IMR-90 (cell line): ENCODE measurements at regions not wholly inside any gene's neighbourhood (a gene's known extent, or its start where the extent isn't known, plus 50 kb on each side); places are given as distances from the start of the nearest gene placed in this dataset.

Experiments
- ATAC-seq: fragments of 200-7000 bp; cut with Tn5 transposase; 2 replicates; pipeline ENCODE4 v1.9.1; 2020; ENCODE audit warnings: low read depth, mild to moderate bottlenecking, moderate library complexity
- BruUV-seq: library from RNA; stranded (reverse); fragments of 400-500 nt; replicated peaks from 2 replicates; lab custom pipeline; 2021; lab: Mats Ljungman, UMichigan
- CTCF ChIA-PET: fragments of 300-600 bp; formaldehyde crosslinking; extraction: SDS; loops from one replicate; lab custom pipeline; 2021; ENCODE audit warnings: antibody characterized with exemption; lab: Yijun Ruan, JAX
- POLR2A ChIA-PET: fragments of 300-600 bp; sonication (Branson Sonifier 250); formaldehyde crosslinking; loops from one replicate; lab custom pipeline; 2022; ENCODE audit warnings: antibody characterized with exemption; ENCODE audit not compliant: unreplicated experiment; lab: Charles Lee
- DNase-seq: peaks from one replicate; pipeline ENCODE4 v3.0.0; 2013
- H2AFZ ChIP-seq: replicated peaks from 2 replicates; pipeline ENCODE3; 2013; ENCODE audit warnings: low read length, mild to moderate bottlenecking; ENCODE audit not compliant: poor library complexity
- H2AK5ac ChIP-seq: 2 replicates; pipeline ENCODE4 v1.6.1; 2013; ENCODE audit warnings: low read depth, low read length, inconsistent platforms
- H2AK9ac ChIP-seq: replicated peaks from 2 replicates; pipeline ENCODE3; 2013; ENCODE audit warnings: mild to moderate bottlenecking, low read depth, low read length, moderate library complexity; ENCODE audit not compliant: poor library complexity
- H2BK120ac ChIP-seq: 2 replicates; pipeline ENCODE4 v1.6.1; 2013; ENCODE audit warnings: low read depth, low read length, inconsistent platforms
- H2BK15ac ChIP-seq: 3 replicates; pipeline ENCODE4 v1.6.1; 2013; ENCODE audit warnings: low read depth, low read length, inconsistent platforms
- H2BK20ac ChIP-seq: 2 replicates; pipeline ENCODE4 v1.6.1; 2013; ENCODE audit warnings: low read depth, mild to moderate bottlenecking, inconsistent platforms, low read length, moderate library complexity
- H2BK5ac ChIP-seq: 2 replicates; pipeline ENCODE4 v1.6.1; 2013; ENCODE audit warnings: mild to moderate bottlenecking, low read depth, low read length, inconsistent platforms; ENCODE audit not compliant: poor library complexity, severe bottlenecking
- H3K14ac ChIP-seq: replicated peaks from 2 replicates; pipeline ENCODE4 v1.6.1; 2013; ENCODE audit warnings: low read depth, low read length, inconsistent platforms
- H3K18ac ChIP-seq: 2 replicates; pipeline ENCODE4 v1.6.1; 2013; ENCODE audit warnings: low read depth, low read length, control low read depth
- H3K23ac ChIP-seq: 2 replicates; pipeline ENCODE4 v1.6.1; 2013; ENCODE audit warnings: low read depth, low read length, inconsistent platforms
- H3K27ac ChIP-seq: 2 replicates; pipeline ENCODE4 v1.5.1; 2013; ENCODE audit warnings: mild to moderate bottlenecking, control low read depth, low read length; ENCODE audit not compliant: insufficient read depth
- H3K27me3 ChIP-seq: 2 replicates; pipeline ENCODE4 v1.6.1; 2013; ENCODE audit warnings: low read length; ENCODE audit not compliant: control insufficient read depth, insufficient read depth
- H3K36me3 ChIP-seq: 2 replicates; pipeline ENCODE4 v1.6.1; 2013; ENCODE audit warnings: low read length, mixed read lengths; ENCODE audit not compliant: control insufficient read depth, insufficient read depth
- H3K4ac ChIP-seq: 2 replicates; pipeline ENCODE4 v1.6.1; 2013; ENCODE audit warnings: low read depth, low read length, inconsistent platforms
- H3K4me1 ChIP-seq: 2 replicates; pipeline ENCODE4 v1.6.1; 2013; ENCODE audit warnings: low read length, mixed read lengths; ENCODE audit not compliant: control insufficient read depth, insufficient read depth
- H3K4me2 ChIP-seq: 2 replicates; pipeline ENCODE4 v1.6.1; 2013; ENCODE audit warnings: low read depth, mild to moderate bottlenecking, control low read depth, low read length, moderate library complexity
- H3K4me3 ChIP-seq: 2 replicates; pipeline ENCODE4 v1.5.1; 2013; ENCODE audit warnings: low read depth, mild to moderate bottlenecking, control low read depth, low read length, moderate library complexity; ENCODE audit not compliant: insufficient read depth
- H3K56ac ChIP-seq: 2 replicates; pipeline ENCODE4 v1.6.1; 2013; ENCODE audit warnings: low read length, inconsistent platforms; ENCODE audit not compliant: insufficient read depth; ENCODE audit errors: extremely low read depth
- H3K79me1 ChIP-seq, 2 experiments: 2 replicates each; pipeline ENCODE4 v1.6.1; 2013; ENCODE audit warnings: low read length in 2 of 2, inconsistent platforms in 1 of 2, low read depth in 1 of 2
- H3K9ac ChIP-seq: 2 replicates; pipeline ENCODE4 v1.6.1; 2013; ENCODE audit warnings: low read depth, low read length, control low read depth
- H3K9me1 ChIP-seq: 2 replicates; pipeline ENCODE4 v1.6.1; 2013; ENCODE audit warnings: low read length, inconsistent platforms; ENCODE audit not compliant: insufficient read depth
- H3K9me3 ChIP-seq: 2 replicates; pipeline ENCODE4 v1.6.1; 2013; ENCODE audit warnings: low read length; ENCODE audit not compliant: control insufficient read depth, insufficient read depth
- H4K20me1 ChIP-seq: 2 replicates; pipeline ENCODE4 v1.6.1; 2013; ENCODE audit warnings: low read length, inconsistent platforms; ENCODE audit not compliant: insufficient read depth
- H4K5ac ChIP-seq: 2 replicates; pipeline ENCODE4 v1.6.1; 2013; ENCODE audit warnings: mild to moderate bottlenecking, low read depth, low read length, control low read depth
- H4K8ac ChIP-seq, 2 experiments: 2 replicates each; pipeline ENCODE4 v1.6.1; 2013; ENCODE audit warnings: low read depth in 2 of 2, low read length in 2 of 2, control low read depth in 1 of 2, inconsistent platforms in 1 of 2
- H4K91ac ChIP-seq: 2 replicates; pipeline ENCODE4 v1.6.1; 2013; ENCODE audit warnings: low read depth, low read length, inconsistent platforms; ENCODE audit not compliant: insufficient read depth
- WGBS, 2 experiments: methylation state at CpG; one replicate each; pipeline versions ENCODE4 v1.1.5 to v1.1.7; 2013; ENCODE audit warnings: missing lambda C conversion rate in 2 of 2; ENCODE audit not compliant: insufficient read length in 1 of 2; ENCODE audit errors: extremely low coverage in 2 of 2; 5-methylcytosine and 5-hydroxymethylcytosine counted together
- dilution Hi-C: fragments of 300-500 bp; cut with HindIII; formaldehyde crosslinking; loops from one replicate; pipeline ENCODE4 v1.14.3; 2018; ENCODE audit warnings: low sequenced_read_pairs; ENCODE audit not compliant: unreplicated experiment
- in situ Hi-C: fragments of 300-500 bp; cut with MboI; formaldehyde crosslinking; loops from 3 replicates; pipeline ENCODE4 v1.14.3; 2019; ENCODE audit warnings: low sequenced_read_pairs, inconsistent platforms, mixed read lengths
- intact Hi-C: fragments of 100-400 bp; cut with micrococcal nuclease; formaldehyde crosslinking; loops from 2 replicates; pipeline ENCODE4 v1.10.0; 2022
- TF ChIP-seq, protein P1 (sequence below): conservative IDR thresholded peaks from 2 replicates; pipeline ENCODE4 v1.5.1; 2012; ENCODE audit warnings: mild to moderate bottlenecking, low read depth, low read length, improper control_type of control experiment

DNA sequence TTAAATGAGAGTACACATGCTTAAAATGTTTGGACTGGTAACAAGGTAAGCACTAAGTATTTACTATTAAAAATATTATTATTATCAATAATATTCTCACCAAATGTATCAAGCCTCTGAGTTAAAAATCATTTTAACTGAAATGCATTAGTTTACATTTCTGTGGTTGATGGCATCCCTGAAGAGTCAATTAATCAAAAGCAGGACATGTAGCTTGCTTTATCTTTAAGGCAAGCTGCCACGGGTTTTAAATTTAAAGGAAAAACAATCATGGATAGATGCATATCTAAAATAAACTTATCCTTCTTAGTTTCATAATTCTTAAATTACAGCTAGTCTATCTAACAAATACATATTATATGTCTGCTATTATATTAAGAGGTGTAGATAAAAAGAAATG, 584.8 kb upstream of the INTU start:
- ChIA-PET CTCF (no interaction called here), POLR2A (no interaction called here)
- no peak overlapping the region for H2BK20ac ChIP-seq
- no peak overlapping the region for H3K4me3 ChIP-seq
- no peak overlapping the region for H3K9ac ChIP-seq
- no peaks in the 10 kb centered on the region for H3K36me3 ChIP-seq
- intact Hi-C loops (no loop called here), dilution Hi-C loops (no loop called here), in situ Hi-C loops (no loop called here)
- no peak overlapping the region for H3K4ac ChIP-seq
- BruUV-seq = no TSS peak
- H2AK9ac ChIP-seq = no peak overlapping the region
- no peak overlapping the region for H2BK15ac ChIP-seq
- no peak overlapping the region for H3K14ac ChIP-seq
- H3K18ac ChIP-seq = no peak overlapping the region
- ATAC-seq (no peak), DNase-seq (peak; percentile 40)
- H4K20me1 ChIP-seq = no peaks in the 10 kb centered on the region
- no peak overlapping the region for H3K56ac ChIP-seq
- H3K9me3 ChIP-seq = no peaks in the 10 kb centered on the region
- no peak overlapping the region for H4K5ac ChIP-seq
- H3K27ac ChIP-seq = no peak overlapping the region
- peaks cover 4% of the 10 kb centered on the region for H3K4me1 ChIP-seq
- no peak overlapping the region for H2AFZ ChIP-seq
- TF ChIP-seq, protein P1, sequence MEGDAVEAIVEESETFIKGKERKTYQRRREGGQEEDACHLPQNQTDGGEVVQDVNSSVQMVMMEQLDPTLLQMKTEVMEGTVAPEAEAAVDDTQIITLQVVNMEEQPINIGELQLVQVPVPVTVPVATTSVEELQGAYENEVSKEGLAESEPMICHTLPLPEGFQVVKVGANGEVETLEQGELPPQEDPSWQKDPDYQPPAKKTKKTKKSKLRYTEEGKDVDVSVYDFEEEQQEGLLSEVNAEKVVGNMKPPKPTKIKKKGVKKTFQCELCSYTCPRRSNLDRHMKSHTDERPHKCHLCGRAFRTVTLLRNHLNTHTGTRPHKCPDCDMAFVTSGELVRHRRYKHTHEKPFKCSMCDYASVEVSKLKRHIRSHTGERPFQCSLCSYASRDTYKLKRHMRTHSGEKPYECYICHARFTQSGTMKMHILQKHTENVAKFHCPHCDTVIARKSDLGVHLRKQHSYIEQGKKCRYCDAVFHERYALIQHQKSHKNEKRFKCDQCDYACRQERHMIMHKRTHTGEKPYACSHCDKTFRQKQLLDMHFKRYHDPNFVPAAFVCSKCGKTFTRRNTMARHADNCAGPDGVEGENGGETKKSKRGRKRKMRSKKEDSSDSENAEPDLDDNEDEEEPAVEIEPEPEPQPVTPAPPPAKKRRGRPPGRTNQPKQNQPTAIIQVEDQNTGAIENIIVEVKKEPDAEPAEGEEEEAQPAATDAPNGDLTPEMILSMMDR = no peak
- no peaks in the 10 kb centered on the region for H3K27me3 ChIP-seq
- no peak overlapping the region for H2AK5ac ChIP-seq
- H2BK120ac ChIP-seq = no peak overlapping the region
- no peak overlapping the region for H3K23ac ChIP-seq
- no peak overlapping the region for H3K4me2 ChIP-seq
- no peak overlapping the region for H2BK5ac ChIP-seq
- no peak overlapping the region for H4K91ac ChIP-seq
- H3K79me1 ChIP-seq = no peaks in the 10 kb centered on the region
- no peak overlapping the region for H4K8ac ChIP-seq
- WGBS, 2 experiments = no CpG with 5 or more reads among the region's 1 CpG
- H3K9me1 ChIP-seq = peaks cover 5% of the 10 kb centered on the region
